Activated naive CD4-positive, alpha-beta T cell treated with Interleukin-2 at 50 U/mL for 16 hours (primary cell): ENCODE measurements at regions not wholly inside any gene's neighbourhood (a gene's known extent, or its start where the extent isn't known, plus 50 kb on each side); places are given as distances from the start of the nearest gene placed in this dataset.

ENCODE experiments used
- DNase-seq: peaks from one replicate; pipeline ENCODE4 v3.0.0-alpha.2; 2020

- no peak for DNase-seq
Observed at GRCh38 chr11:82676483-82677094, 57.1 kb downstream of the FAM181B start.

GRCh38 chr11:82675838-82676237, 57.8 kb downstream of the FAM181B start:
- no peak for DNase-seq

- DNase-seq: no peak
Observed at GRCh38 chr11:82673631-82674030, 60.0 kb downstream of the FAM181B start.

- no peak for DNase-seq
Observed at GRCh38 chr11:82671451-82671850, 62.2 kb downstream of the FAM181B start.

GRCh38 chr11:82663535-82663934, 70.1 kb downstream of the FAM181B start:
- no peak for DNase-seq

- DNase-seq: no peak
Observed at GRCh38 chr11:82653752-82654151, 79.9 kb downstream of the FAM181B start.

GRCh38 chr11:82639251-82639650, 94.4 kb downstream of the FAM181B start:
- DNase-seq: no peak

- DNase-seq: no peak
Observed at GRCh38 chr11:82636615-82637014, 97.0 kb downstream of the FAM181B start.

GRCh38 chr11:82634091-82634490, 99.6 kb downstream of the FAM181B start:
- DNase-seq: no peak

- no peak for DNase-seq
Observed at GRCh38 chr11:82631722-82632630, 101.7 kb downstream of the FAM181B start.

- DNase-seq: no peak
Observed at GRCh38 chr11:82610671-82611070, 123.0 kb downstream of the FAM181B start.

- no peak for DNase-seq
Observed at GRCh38 chr11:82606738-82607137, 126.9 kb downstream of the FAM181B start.

GRCh38 chr11:82601711-82602110, 132.0 kb downstream of the FAM181B start:
- no peak for DNase-seq

GRCh38 chr11:82599836-82600235, 133.8 kb downstream of the FAM181B start:
- no peak for DNase-seq

GRCh38 chr11:82586581-82586980, 147.1 kb downstream of the FAM181B start:
- DNase-seq: no peak

GRCh38 chr11:82577246-82577645, 156.4 kb downstream of the FAM181B start:
- no peak for DNase-seq

- DNase-seq: no peak
Observed at GRCh38 chr11:82560836-82561235, 172.8 kb downstream of the FAM181B start.

GRCh38 chr11:82559609-82560008, 174.1 kb downstream of the FAM181B start:
- no peak for DNase-seq

- no peak for DNase-seq
Observed at GRCh38 chr11:82557274-82557673, 176.4 kb downstream of the FAM181B start.

- DNase-seq: no peak
Observed at GRCh38 chr11:82556210-82556609, 177.5 kb downstream of the FAM181B start.

- DNase-seq: no peak
Observed at GRCh38 chr11:82546661-82547557, 186.8 kb downstream of the FAM181B start.

- no peak for DNase-seq
Observed at GRCh38 chr11:82539669-82540068, 194.0 kb downstream of the FAM181B start.

- no peak for DNase-seq
Observed at GRCh38 chr11:82536706-82537105, 197.0 kb downstream of the FAM181B start.
